HEK293 (cell line): ENCODE measurements at regions not wholly inside any gene's neighbourhood (a gene's known extent, or its start where the extent isn't known, plus 50 kb on each side); places are given as distances from the start of the nearest gene placed in this dataset.

ENCODE experiments used
- CTCF ChIA-PET: fragments of 350-600 bp; formaldehyde crosslinking; extraction: SDS; loops from one replicate; lab custom pipeline; 2021; ENCODE audit warnings: antibody characterized with exemption; lab: Yijun Ruan, JAX
- POLR2A ChIA-PET: fragments of 300-600 bp; formaldehyde crosslinking; extraction: SDS; loops from one replicate; lab custom pipeline; 2020; ENCODE audit warnings: antibody characterized with exemption, inconsistent platforms; lab: Yijun Ruan, JAX
- H3K27ac ChIP-seq: fragments of 200-500 bp; sonication (Bioruptor generic); 2 replicates; pipeline ENCODE4 v1.5.1; 2014; ENCODE audit warnings: low read depth, low read length, control low read depth, inconsistent platforms; ENCODE audit errors: extremely low read depth
- H3K36me3 ChIP-seq, 2 experiments: fragments of 200-500 bp in 1 of 2; sonication (Bioruptor generic) in 1 of 2; 1 replicate in 1 of 2; 2 replicates in 1 of 2; pipeline ENCODE4 v1.5.1; 2014 to 2017; ENCODE audit warnings: inconsistent platforms in 2 of 2, low read length in 2 of 2; ENCODE audit not compliant: control insufficient read depth in 2 of 2, insufficient read depth in 1 of 2
- H3K4me1 ChIP-seq: fragments of 200-500 bp; sonication (Bioruptor generic); 2 replicates; pipeline ENCODE4 v1.5.1; 2014; ENCODE audit warnings: mild to moderate bottlenecking, low read length, inconsistent platforms; ENCODE audit not compliant: control insufficient read depth, insufficient read depth
- H3K4me3 ChIP-seq: 2 replicates; pipeline ENCODE4 v1.5.1; 2011; ENCODE audit warnings: low read depth, mild to moderate bottlenecking, control low read depth, low read length, moderate library complexity
- H3K9me3 ChIP-seq: fragments of 200-500 bp; sonication (Bioruptor generic); 2 replicates; pipeline ENCODE4 v1.5.1; 2014; ENCODE audit warnings: low read depth, low read length, inconsistent platforms; ENCODE audit not compliant: control insufficient read depth, insufficient read depth
- FEZF1 ChIP-seq: fragments of 450-650 bp; formaldehyde crosslinking; IDR thresholded peaks from 2 replicates; pipeline ENCODE4 v1.5.1; 2016; ENCODE audit warnings: missing biosample characterization, missing genetic modification characterization
- KLF10 ChIP-seq: fragments of 450-650 bp; IDR thresholded peaks from 2 replicates; pipeline ENCODE4 v1.5.1; 2018; ENCODE audit warnings: missing biosample characterization, mild to moderate bottlenecking, missing genetic modification characterization
- KLF16 ChIP-seq: fragments of 450-650 bp; formaldehyde crosslinking; IDR thresholded peaks from 2 replicates; pipeline ENCODE4 v1.5.1; 2017; ENCODE audit warnings: missing biosample characterization, missing genetic modification characterization
- KLF7 ChIP-seq: fragments of 450-650 bp; formaldehyde crosslinking; IDR thresholded peaks from 2 replicates; pipeline ENCODE4 v1.5.1; 2016; ENCODE audit warnings: missing biosample characterization, missing genetic modification characterization, borderline replicate concordance
- KLF8 ChIP-seq: fragments of 450-650 bp; formaldehyde crosslinking; IDR thresholded peaks from 2 replicates; pipeline ENCODE4 v1.5.1; 2016; ENCODE audit warnings: missing biosample characterization, missing genetic modification characterization
- REST ChIP-seq: fragments of 450-650 bp; formaldehyde crosslinking; IDR thresholded peaks from 2 replicates; pipeline ENCODE4 v1.5.1; 2016; ENCODE audit warnings: missing biosample characterization, missing genetic modification characterization
- TCF7L2 ChIP-seq: IDR thresholded peaks from 2 replicates; pipeline ENCODE4 v1.6.1; 2011; ENCODE audit warnings: low read depth, mild to moderate bottlenecking, inconsistent platforms, low read length, moderate library complexity, borderline replicate concordance
- ZBTB11 ChIP-seq: fragments of 450-650 bp; formaldehyde crosslinking; conservative IDR thresholded peaks from 2 replicates; pipeline ENCODE4 v1.5.1; 2016; ENCODE audit warnings: low read depth, missing biosample characterization, missing genetic modification characterization
- ZFP3 ChIP-seq: fragments of 450-650 bp; formaldehyde crosslinking; IDR thresholded peaks from 2 replicates; pipeline ENCODE4 v1.5.1; 2016; ENCODE audit warnings: low read depth, missing biosample characterization, missing genetic modification characterization
- ZFP41 ChIP-seq: fragments of 450-650 bp; formaldehyde crosslinking; IDR thresholded peaks from 2 replicates; pipeline ENCODE4 v1.5.1; 2016; ENCODE audit warnings: missing biosample characterization, missing genetic modification characterization, borderline replicate concordance
- ZNF26 ChIP-seq: fragments of 450-650 bp; formaldehyde crosslinking; IDR thresholded peaks from 2 replicates; pipeline ENCODE4 v1.5.1; 2016; ENCODE audit warnings: missing biosample characterization, missing genetic modification characterization
- ZNF302 ChIP-seq: fragments of 450-650 bp; formaldehyde crosslinking; IDR thresholded peaks from 2 replicates; pipeline ENCODE4 v1.5.1; 2016; ENCODE audit warnings: missing biosample characterization, missing genetic modification characterization, low read depth
- ZNF513 ChIP-seq: fragments of 450-650 bp; IDR thresholded peaks from 2 replicates; pipeline ENCODE4 v1.5.1; 2018; ENCODE audit warnings: missing biosample characterization, missing genetic modification characterization
- ZNF529 ChIP-seq: fragments of 450-650 bp; formaldehyde crosslinking; IDR thresholded peaks from 2 replicates; pipeline ENCODE4 v1.5.1; 2017; ENCODE audit warnings: missing genetic modification characterization, missing biosample characterization; ENCODE audit not compliant: insufficient replicate concordance
- ZNF555 ChIP-seq: fragments of 450-650 bp; formaldehyde crosslinking; conservative IDR thresholded peaks from 2 replicates; pipeline ENCODE4 v1.5.1; 2017; ENCODE audit warnings: missing biosample characterization, mild to moderate bottlenecking, missing genetic modification characterization, inconsistent platforms
- ZNF560 ChIP-seq: fragments of 450-650 bp; formaldehyde crosslinking; IDR thresholded peaks from 2 replicates; pipeline ENCODE4 v1.5.1; 2017; ENCODE audit warnings: missing biosample characterization, missing genetic modification characterization, borderline replicate concordance
- ZNF585B ChIP-seq: fragments of 450-650 bp; formaldehyde crosslinking; IDR thresholded peaks from 2 replicates; pipeline ENCODE4 v1.5.1; 2016; ENCODE audit warnings: missing biosample characterization, missing genetic modification characterization
- ZNF596 ChIP-seq: fragments of 450-650 bp; IDR thresholded peaks from 2 replicates; pipeline ENCODE4 v1.5.0; 2018; ENCODE audit warnings: missing biosample characterization, mild to moderate bottlenecking, missing genetic modification characterization, moderate library complexity
- ZNF626 ChIP-seq: fragments of 450-650 bp; sonication (Bioruptor Pico); formaldehyde crosslinking; IDR thresholded peaks from 2 replicates; pipeline ENCODE4 v1.5.1; 2018; ENCODE audit warnings: missing biosample characterization, missing genetic modification characterization, inconsistent platforms
- ZNF658 ChIP-seq: fragments of 450-650 bp; formaldehyde crosslinking; IDR thresholded peaks from 2 replicates; pipeline ENCODE4; 2016; ENCODE audit warnings: missing biosample characterization, missing genetic modification characterization
- ZNF747 ChIP-seq: fragments of 450-650 bp; formaldehyde crosslinking; IDR thresholded peaks from 2 replicates; pipeline ENCODE4 v1.5.1; 2016; ENCODE audit warnings: missing biosample characterization, missing genetic modification characterization
- ZNF791 ChIP-seq: fragments of 450-650 bp; formaldehyde crosslinking; IDR thresholded peaks from 2 replicates; pipeline ENCODE4 v1.5.1; 2016; ENCODE audit warnings: missing biosample characterization, missing genetic modification characterization
- ZNF837 ChIP-seq: fragments of 450-650 bp; formaldehyde crosslinking; IDR thresholded peaks from 2 replicates; pipeline ENCODE4 v1.5.1; 2016; ENCODE audit warnings: missing biosample characterization, missing genetic modification characterization
- ZNF843 ChIP-seq: fragments of 450-650 bp; formaldehyde crosslinking; IDR thresholded peaks from 2 replicates; pipeline ENCODE4 v1.5.1; 2016; ENCODE audit warnings: missing biosample characterization, missing genetic modification characterization
- ZSCAN16 ChIP-seq: fragments of 450-650 bp; formaldehyde crosslinking; IDR thresholded peaks from 2 replicates; pipeline ENCODE4 v1.5.1; 2016; ENCODE audit warnings: missing biosample characterization, missing genetic modification characterization
- ZSCAN18 ChIP-seq: fragments of 450-650 bp; formaldehyde crosslinking; IDR thresholded peaks from 2 replicates; pipeline ENCODE4 v1.5.1; 2016; ENCODE audit warnings: missing biosample characterization, missing genetic modification characterization

- no peak for TF ChIP-seq ZNF513 (tag by site-specific recombination)
- no peak for TF ChIP-seq ZNF626 (tag by site-specific recombination)
- no peak for TF ChIP-seq ZFP3 (tag by site-specific recombination)
- no peak for TF ChIP-seq ZNF585B
- no peak for TF ChIP-seq ZNF843 (tag by site-specific recombination)
- TF ChIP-seq ZNF747 (tag by site-specific recombination) = no peak
- no peak for TF ChIP-seq FEZF1 (tag by site-specific recombination)
- TF ChIP-seq, all 188 proteins: peak for 0
These were observed 618.7 kb downstream of the TLE1 start (continued) for GRCh38 chr9:81070689-81071088.

- no peaks in the 10 kb centered on the region for H3K9me3 ChIP-seq
- no peak overlapping the region for H3K4me3 ChIP-seq
- no peak for TF ChIP-seq ZFP41 (tag by site-specific recombination)
- TF ChIP-seq ZNF529 (tag by site-specific recombination) = no peak
- TF ChIP-seq TCF7L2 = no peak
- TF ChIP-seq ZBTB11 (tag by site-specific recombination) = no peak
- no peak for TF ChIP-seq ZNF837 (tag by site-specific recombination)
- TF ChIP-seq ZNF302 (tag by site-specific recombination) = no peak
- TF ChIP-seq ZSCAN18 (tag by site-specific recombination) = no peak
- no peak for TF ChIP-seq KLF7
- no peak for TF ChIP-seq ZNF596 (tag by site-specific recombination)
- no peak for TF ChIP-seq KLF10 (tag by site-specific recombination)
- no peak for TF ChIP-seq ZNF791 (tag by site-specific recombination)
- TF ChIP-seq ZNF658 (tag by site-specific recombination) = no peak
- no peak for TF ChIP-seq KLF8 (tag by site-specific recombination)
- no peak for TF ChIP-seq ZNF26 (tag by site-specific recombination)
- no peak for TF ChIP-seq ZSCAN16
- TF ChIP-seq KLF16 (tag by site-specific recombination) = no peak
- no peak for TF ChIP-seq ZNF560
- no peak for TF ChIP-seq ZNF555
- TF ChIP-seq ZNF747 (tag by site-specific recombination) = no peak
- no peak for TF ChIP-seq REST (tag by site-specific recombination)
- ChIA-PET CTCF (interaction anchor here (0.7 kb wide), 1 partner anchor 11 kb away, joined by 5 read pairs; no protein-coding TSS in a partner anchor), POLR2A (no interaction called here)
- H3K36me3 ChIP-seq = no peaks in the 10 kb centered on the region
- H3K4me1 ChIP-seq = no peaks in the 10 kb centered on the region
- no peak overlapping the region for H3K27ac ChIP-seq
These were observed 619.4 kb downstream of the TLE1 start for GRCh38 chr9:81069923-81070322.
